Activated CD8-positive, alpha-beta memory T cell treated with anti-CD3 and anti-CD28 coated beads, Interleukin-2, amount 10 ng/mL, durations not matched to agents 7 days and 5 days (primary cell): ENCODE measurements at regions not wholly inside any gene's neighbourhood (a gene's known extent, or its start where the extent isn't known, plus 50 kb on each side); places are given as distances from the start of the nearest gene placed in this dataset.

Source experiments
- ATAC-seq: fragments of 150-1000 bp; cut with Tn5 transposase; one replicate; pipeline ENCODE4 v1.10.0; 2021; ENCODE audit warnings: moderate library complexity
- CTCF ChIA-PET: fragments of 350-600 bp; sonication (Branson Sonifier 250); formaldehyde crosslinking; loops from one replicate; lab custom pipeline; 2021; ENCODE audit warnings: antibody characterized with exemption; lab: Charles Lee
- DNase-seq: peaks from one replicate; pipeline ENCODE4 v3.0.0-alpha.2; 2020
- H3K27ac Mint-ChIP-seq: one replicate; pipeline ENCODE4 v1.8.0; 2021; ENCODE audit warnings: mild to moderate bottlenecking, mixed read lengths
- H3K27me3 Mint-ChIP-seq: one replicate; pipeline ENCODE4 v1.8.0; 2021; ENCODE audit warnings: mixed read lengths
- H3K36me3 Mint-ChIP-seq: one replicate; pipeline ENCODE4 v1.8.0; 2021; ENCODE audit warnings: mild to moderate bottlenecking, mixed read lengths
- H3K4me1 Mint-ChIP-seq: one replicate; pipeline ENCODE4 v1.8.0; 2021; ENCODE audit warnings: mixed read lengths
- H3K4me3 Mint-ChIP-seq: one replicate; pipeline ENCODE4 v1.8.0; 2021; ENCODE audit warnings: mild to moderate bottlenecking, moderate library complexity, mixed read lengths
- H3K9me3 Mint-ChIP-seq: one replicate; pipeline ENCODE4 v1.8.0; 2022; ENCODE audit warnings: low read depth, mixed read lengths

DNA sequence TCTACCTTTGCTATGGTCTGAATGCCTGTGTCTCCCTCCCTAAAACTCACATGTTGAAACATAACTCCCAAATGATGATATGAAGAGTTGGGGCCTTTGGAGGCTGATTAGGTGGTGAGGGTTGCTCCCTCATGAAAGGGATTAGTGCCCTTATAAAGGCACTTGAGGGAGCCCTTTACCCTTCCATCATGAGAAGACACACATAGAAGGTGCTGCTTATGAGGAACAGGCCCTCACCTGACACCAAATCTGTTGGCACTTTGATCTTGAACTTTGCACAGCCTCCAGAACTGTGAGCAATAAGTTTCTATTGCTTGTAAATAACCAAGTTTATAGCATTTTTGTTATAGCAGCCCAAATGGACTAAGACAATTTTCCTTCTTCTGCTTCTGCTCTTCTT, 76.2 kb upstream of the ADAMTS9 start:
- Mint-ChIP-seq H3K9me3 (no peaks in the 10 kb centered on the region), H3K4me1 (no peaks in the 10 kb centered on the region), H3K4me3 (no peak overlapping the region), H3K27me3 (no peaks in the 10 kb centered on the region), H3K27ac (no peak overlapping the region), H3K36me3 (no peaks in the 10 kb centered on the region)
- CTCF ChIA-PET, result no interaction called here
- ATAC-seq (no peak), DNase-seq (no peak)

DNA sequence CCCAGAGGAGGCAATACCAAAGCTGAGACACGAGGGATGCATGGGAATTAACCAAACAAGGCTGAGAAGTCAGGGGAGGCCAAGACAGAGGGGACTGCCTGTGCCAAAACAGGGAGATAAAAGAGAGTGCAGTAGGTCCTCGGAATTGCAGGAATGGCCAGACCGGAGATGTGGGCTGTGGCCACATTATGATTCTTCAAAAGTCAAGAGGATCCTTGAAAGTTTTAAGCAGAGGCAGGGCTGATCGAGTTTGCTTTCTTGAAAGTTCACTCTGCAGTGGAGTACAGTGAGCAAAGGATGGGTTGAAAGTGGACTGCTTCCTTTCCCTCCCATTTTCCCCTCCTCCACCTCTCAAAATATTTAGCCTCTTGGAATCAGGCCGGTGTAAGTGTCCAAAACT, 73.9 kb upstream of the ADAMTS9 start:
- no peaks in the 10 kb centered on the region for H3K4me1 Mint-ChIP-seq
- H3K9me3 Mint-ChIP-seq, result no peaks in the 10 kb centered on the region
- CTCF ChIA-PET, result no interaction called here
- no peaks in the 10 kb centered on the region for H3K27me3 Mint-ChIP-seq
- no peak overlapping the region for H3K27ac Mint-ChIP-seq
- H3K4me3 Mint-ChIP-seq, result no peak overlapping the region
- DNase-seq (no peak), ATAC-seq (no peak)
- H3K36me3 Mint-ChIP-seq, result no peaks in the 10 kb centered on the region

- Mint-ChIP-seq H3K4me1 (no peaks in the 10 kb centered on the region), H3K27me3 (no peaks in the 10 kb centered on the region), H3K36me3 (no peaks in the 10 kb centered on the region), H3K9me3 (no peaks in the 10 kb centered on the region), H3K27ac (no peak overlapping the region), H3K4me3 (no peak overlapping the region)
- ATAC-seq, result no peak
- no peak for DNase-seq
- CTCF ChIA-PET, result no interaction called here
Observed at GRCh38 chr3:64760258-64760657, 72.5 kb upstream of the ADAMTS9 start.

DNA sequence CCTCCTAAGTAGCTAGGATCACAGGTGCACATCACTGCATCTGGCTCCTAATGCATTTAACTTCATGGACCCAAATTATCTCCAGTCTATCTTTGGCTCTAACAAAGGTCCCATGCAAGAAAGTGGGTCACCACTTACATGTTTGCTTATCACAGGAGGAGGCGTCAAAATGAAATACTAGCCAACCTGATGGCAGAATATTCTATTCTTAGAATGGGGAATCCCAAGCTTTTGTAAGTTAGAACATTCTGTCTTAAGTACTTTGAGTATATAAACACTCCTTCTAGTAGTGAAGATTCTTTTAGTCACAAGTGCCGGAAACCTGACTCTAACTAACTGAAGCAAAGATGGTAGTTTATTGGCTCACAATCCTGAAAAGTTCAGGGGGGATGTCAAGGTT, 72.0 kb upstream of the ADAMTS9 start:
- Mint-ChIP-seq H3K4me1 (no peaks in the 10 kb centered on the region), H3K36me3 (no peaks in the 10 kb centered on the region), H3K9me3 (no peaks in the 10 kb centered on the region), H3K27me3 (no peaks in the 10 kb centered on the region), H3K27ac (no peak overlapping the region), H3K4me3 (no peak overlapping the region)
- no peak for DNase-seq
- CTCF ChIA-PET, result no interaction called here
- ATAC-seq, result no peak

GRCh38 chr3:64756398-64756986, 68.7 kb upstream of the ADAMTS9 start:
- H3K27ac Mint-ChIP-seq, result no peak overlapping the region
- no peaks in the 10 kb centered on the region for H3K9me3 Mint-ChIP-seq
- no peak overlapping the region for H3K4me3 Mint-ChIP-seq
- ATAC-seq (no peak), DNase-seq (no peak)
- H3K4me1 Mint-ChIP-seq, result no peaks in the 10 kb centered on the region
- H3K36me3 Mint-ChIP-seq, result no peaks in the 10 kb centered on the region
- CTCF ChIA-PET, result no interaction called here
- H3K27me3 Mint-ChIP-seq, result no peaks in the 10 kb centered on the region

DNA sequence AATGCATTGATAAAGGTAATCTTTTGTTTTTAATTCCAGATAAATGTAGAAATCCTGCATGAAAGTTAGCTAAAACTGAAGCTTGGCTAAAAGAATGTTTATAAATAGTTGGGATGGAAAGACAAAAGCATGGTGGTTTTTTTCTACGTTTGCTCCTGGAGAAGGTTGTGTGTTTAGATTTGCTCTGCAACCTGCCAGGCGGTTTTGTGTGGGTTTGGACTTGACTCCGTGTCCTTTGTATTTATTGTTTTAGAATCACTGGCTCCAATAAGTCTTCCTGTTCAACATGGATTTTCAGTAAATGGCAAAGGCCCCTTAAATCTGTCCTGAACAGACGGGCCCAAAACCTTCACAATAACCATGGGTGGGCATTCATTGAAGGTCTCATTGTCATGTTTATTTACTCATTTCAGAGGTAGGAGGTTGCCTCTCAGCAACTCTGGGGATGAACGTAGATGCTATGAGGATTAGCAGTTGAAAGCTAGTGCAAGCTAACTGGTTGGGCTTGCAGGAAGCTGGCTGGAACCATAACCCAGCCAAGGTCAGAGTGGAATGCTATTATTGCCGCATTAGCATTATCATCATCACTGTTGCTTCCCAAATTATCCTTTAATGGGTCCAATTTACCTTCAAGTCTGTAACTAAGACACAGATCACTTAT, 60.6 kb upstream of the ADAMTS9 start:
- H3K9me3 Mint-ChIP-seq, result peaks cover 2% of the 10 kb centered on the region
- ATAC-seq, result no peak
- DNase-seq, result no peak
- no peak overlapping the region for H3K4me3 Mint-ChIP-seq
- no peaks in the 10 kb centered on the region for H3K27me3 Mint-ChIP-seq
- CTCF ChIA-PET, result no interaction called here
- no peaks in the 10 kb centered on the region for H3K36me3 Mint-ChIP-seq
- H3K27ac Mint-ChIP-seq, result no peak overlapping the region
- no peaks in the 10 kb centered on the region for H3K4me1 Mint-ChIP-seq

DNA sequence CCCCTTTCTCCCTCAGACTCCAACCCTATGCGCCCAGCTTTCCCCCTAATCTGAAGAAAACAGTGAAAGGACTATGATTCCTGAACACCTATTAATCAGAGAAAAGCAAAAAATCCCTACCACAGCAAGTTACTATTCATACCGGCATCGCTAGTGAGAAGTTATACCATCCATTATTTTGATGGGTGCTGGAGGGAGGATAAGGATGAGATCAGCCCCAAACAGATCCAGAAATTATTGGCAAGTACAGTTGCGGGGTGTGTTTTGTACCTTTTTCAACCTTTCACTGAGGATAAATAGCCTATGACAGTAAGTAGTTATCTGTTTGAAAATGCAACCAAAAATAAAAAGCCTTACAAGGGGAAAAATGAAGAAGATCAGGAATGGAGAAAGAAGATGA, 59.9 kb upstream of the ADAMTS9 start:
- Mint-ChIP-seq H3K27ac (no peak overlapping the region), H3K27me3 (no peaks in the 10 kb centered on the region), H3K4me3 (no peak overlapping the region), H3K9me3 (peaks cover 2% of the 10 kb centered on the region), H3K36me3 (no peaks in the 10 kb centered on the region), H3K4me1 (no peaks in the 10 kb centered on the region)
- CTCF ChIA-PET, result no interaction called here
- ATAC-seq (no peak), DNase-seq (no peak)

DNA sequence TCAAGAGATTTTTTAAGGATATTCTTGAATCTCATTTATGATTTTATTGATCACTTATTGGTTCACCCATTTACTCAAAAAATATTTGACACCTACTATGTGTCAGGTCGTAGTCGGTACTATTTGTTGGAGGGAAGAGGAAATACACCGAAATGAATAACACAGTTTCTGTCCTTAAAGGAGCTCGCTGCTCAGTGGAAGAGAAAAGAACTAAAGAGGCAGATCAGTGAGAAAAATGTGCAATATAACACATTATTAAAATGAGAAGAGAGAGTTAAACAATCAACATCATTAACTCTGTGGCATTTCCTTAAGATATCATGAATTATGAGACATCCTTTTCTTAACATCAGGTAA, 56.1 kb upstream of the ADAMTS9 start:
- H3K36me3 Mint-ChIP-seq, result no peaks in the 10 kb centered on the region
- H3K9me3 Mint-ChIP-seq, result peaks cover 5% of the 10 kb centered on the region
- CTCF ChIA-PET, result no interaction called here

DNA sequence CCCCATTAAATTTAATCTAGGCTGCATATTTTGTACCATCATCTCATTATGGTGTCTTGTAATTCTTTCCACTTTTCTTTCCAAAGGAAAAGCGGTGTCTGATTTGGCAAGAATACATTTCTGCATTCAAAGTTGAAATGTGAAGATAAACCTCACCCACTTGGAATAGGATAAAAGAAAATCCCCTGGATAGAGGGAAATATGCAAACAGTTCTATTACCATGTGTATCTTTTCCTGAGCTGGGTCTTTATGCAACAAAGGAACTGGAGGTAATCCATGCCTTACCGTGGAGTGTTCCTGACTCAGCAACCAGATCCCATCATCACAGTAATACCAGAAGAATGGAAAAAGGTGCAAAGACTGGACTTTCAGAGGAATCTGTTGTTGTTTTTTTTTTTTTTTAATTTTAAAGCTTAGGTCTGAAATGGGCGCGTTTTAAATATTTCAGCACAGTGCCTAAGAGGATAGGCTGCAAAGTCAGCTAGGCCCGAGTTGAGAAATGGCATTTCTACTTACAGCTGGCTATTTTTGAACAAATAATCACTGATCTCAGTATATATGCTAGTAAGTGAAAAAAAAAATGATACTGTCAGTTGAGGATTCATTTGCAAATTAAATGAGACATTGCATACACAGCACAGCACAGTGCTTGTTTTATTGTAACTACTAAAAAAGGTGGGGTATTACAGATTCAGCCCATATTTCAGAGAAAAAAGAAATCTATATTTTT, 55.5 kb upstream of the ADAMTS9 start:
- Mint-ChIP-seq H3K9me3 (peaks cover 5% of the 10 kb centered on the region), H3K27me3 (no peaks in the 10 kb centered on the region), H3K4me1 (no peaks in the 10 kb centered on the region), H3K4me3 (no peak overlapping the region), H3K27ac (no peak overlapping the region), H3K36me3 (no peaks in the 10 kb centered on the region)
- CTCF ChIA-PET, result no interaction called here
- ATAC-seq (no peak), DNase-seq (no peak)

More for the DNA sequence above, 56.1 kb upstream of the ADAMTS9 start:
- Mint-ChIP-seq H3K27ac (no peak overlapping the region), H3K27me3 (no peaks in the 10 kb centered on the region), H3K4me1 (no peaks in the 10 kb centered on the region), H3K4me3 (no peak overlapping the region)
- DNase-seq, result no peak
- ATAC-seq, result no peak

GRCh38 chr3:64741341-64741740, 53.5 kb upstream of the ADAMTS9 start:
- H3K4me1 Mint-ChIP-seq, result no peaks in the 10 kb centered on the region
- no peak overlapping the region for H3K4me3 Mint-ChIP-seq
- ATAC-seq (no peak), DNase-seq (no peak)
- peaks cover 5% of the 10 kb centered on the region for H3K9me3 Mint-ChIP-seq
- CTCF ChIA-PET, result no interaction called here
- H3K27ac Mint-ChIP-seq, result no peak overlapping the region
- H3K27me3 Mint-ChIP-seq, result no peaks in the 10 kb centered on the region
- no peaks in the 10 kb centered on the region for H3K36me3 Mint-ChIP-seq

DNA sequence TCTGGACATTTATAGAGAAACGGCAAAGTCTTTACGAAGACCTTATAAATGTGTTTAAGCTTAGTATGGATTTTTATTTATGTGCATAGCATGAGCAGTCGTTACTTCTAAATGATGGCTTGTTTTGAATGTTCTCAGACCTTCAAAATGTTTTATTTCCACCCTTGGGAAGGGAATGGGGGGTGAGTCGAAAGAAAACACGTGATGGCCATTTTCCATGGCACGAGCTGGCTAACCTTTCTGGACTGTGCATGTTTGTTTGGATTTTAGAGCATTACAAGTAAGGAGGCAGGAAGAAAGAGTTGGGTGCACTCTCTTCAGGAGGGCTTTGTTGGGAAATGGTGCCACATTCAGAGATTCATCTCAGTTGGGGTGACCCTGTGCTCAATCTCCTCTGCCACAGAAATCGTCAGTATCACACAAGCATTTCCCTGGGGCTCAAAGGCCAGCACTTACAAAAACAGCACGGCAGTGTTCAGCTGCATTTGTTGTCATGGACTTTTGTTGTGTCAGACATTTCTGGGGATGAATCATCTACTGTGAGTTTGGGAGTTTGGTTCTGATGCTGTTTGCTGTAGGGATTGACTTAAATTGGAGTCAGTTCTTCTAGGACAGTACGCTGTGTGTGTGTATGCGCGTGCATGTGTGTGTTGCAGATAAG, 52.3 kb upstream of the ADAMTS9 start:
- ATAC-seq, result no peak
- no peaks in the 10 kb centered on the region for H3K4me1 Mint-ChIP-seq
- DNase-seq, result no peak
- H3K9me3 Mint-ChIP-seq, result peaks cover 5% of the 10 kb centered on the region
- H3K36me3 Mint-ChIP-seq, result no peaks in the 10 kb centered on the region
- no peak overlapping the region for H3K4me3 Mint-ChIP-seq
- H3K27ac Mint-ChIP-seq, result no peak overlapping the region
- CTCF ChIA-PET, result no interaction called here
- no peaks in the 10 kb centered on the region for H3K27me3 Mint-ChIP-seq
